IMR-90 (cell line): ENCODE measurements at regions not wholly inside any gene's neighbourhood (a gene's known extent, or its start where the extent isn't known, plus 50 kb on each side); places are given as distances from the start of the nearest gene placed in this dataset.

ENCODE experiments used
- ATAC-seq: fragments of 200-7000 bp; cut with Tn5 transposase; 2 replicates; pipeline ENCODE4 v1.9.1; 2020; ENCODE audit warnings: low read depth, mild to moderate bottlenecking, moderate library complexity
- BruUV-seq: library from RNA; stranded (reverse); fragments of 400-500 nt; replicated peaks from 2 replicates; lab custom pipeline; 2021; lab: Mats Ljungman, UMichigan
- CTCF ChIA-PET: fragments of 300-600 bp; formaldehyde crosslinking; extraction: SDS; loops from one replicate; lab custom pipeline; 2021; ENCODE audit warnings: antibody characterized with exemption; lab: Yijun Ruan, JAX
- POLR2A ChIA-PET: fragments of 300-600 bp; sonication (Branson Sonifier 250); formaldehyde crosslinking; loops from one replicate; lab custom pipeline; 2022; ENCODE audit warnings: antibody characterized with exemption; ENCODE audit not compliant: unreplicated experiment; lab: Charles Lee
- DNase-seq: peaks from one replicate; pipeline ENCODE4 v3.0.0; 2013
- H2AFZ ChIP-seq: replicated peaks from 2 replicates; pipeline ENCODE3; 2013; ENCODE audit warnings: low read length, mild to moderate bottlenecking; ENCODE audit not compliant: poor library complexity
- H2AK5ac ChIP-seq: 2 replicates; pipeline ENCODE4 v1.6.1; 2013; ENCODE audit warnings: low read depth, low read length, inconsistent platforms
- H2AK9ac ChIP-seq: replicated peaks from 2 replicates; pipeline ENCODE3; 2013; ENCODE audit warnings: mild to moderate bottlenecking, low read depth, low read length, moderate library complexity; ENCODE audit not compliant: poor library complexity
- H2BK120ac ChIP-seq: 2 replicates; pipeline ENCODE4 v1.6.1; 2013; ENCODE audit warnings: low read depth, low read length, inconsistent platforms
- H2BK15ac ChIP-seq: 3 replicates; pipeline ENCODE4 v1.6.1; 2013; ENCODE audit warnings: low read depth, low read length, inconsistent platforms
- H2BK20ac ChIP-seq: 2 replicates; pipeline ENCODE4 v1.6.1; 2013; ENCODE audit warnings: low read depth, mild to moderate bottlenecking, inconsistent platforms, low read length, moderate library complexity
- H2BK5ac ChIP-seq: 2 replicates; pipeline ENCODE4 v1.6.1; 2013; ENCODE audit warnings: mild to moderate bottlenecking, low read depth, low read length, inconsistent platforms; ENCODE audit not compliant: poor library complexity, severe bottlenecking
- H3K14ac ChIP-seq: replicated peaks from 2 replicates; pipeline ENCODE4 v1.6.1; 2013; ENCODE audit warnings: low read depth, low read length, inconsistent platforms
- H3K18ac ChIP-seq: 2 replicates; pipeline ENCODE4 v1.6.1; 2013; ENCODE audit warnings: low read depth, low read length, control low read depth
- H3K23ac ChIP-seq: 2 replicates; pipeline ENCODE4 v1.6.1; 2013; ENCODE audit warnings: low read depth, low read length, inconsistent platforms
- H3K27ac ChIP-seq: 2 replicates; pipeline ENCODE4 v1.5.1; 2013; ENCODE audit warnings: mild to moderate bottlenecking, control low read depth, low read length; ENCODE audit not compliant: insufficient read depth
- H3K27me3 ChIP-seq: 2 replicates; pipeline ENCODE4 v1.6.1; 2013; ENCODE audit warnings: low read length; ENCODE audit not compliant: control insufficient read depth, insufficient read depth
- H3K36me3 ChIP-seq: 2 replicates; pipeline ENCODE4 v1.6.1; 2013; ENCODE audit warnings: low read length, mixed read lengths; ENCODE audit not compliant: control insufficient read depth, insufficient read depth
- H3K4ac ChIP-seq: 2 replicates; pipeline ENCODE4 v1.6.1; 2013; ENCODE audit warnings: low read depth, low read length, inconsistent platforms
- H3K4me1 ChIP-seq: 2 replicates; pipeline ENCODE4 v1.6.1; 2013; ENCODE audit warnings: low read length, mixed read lengths; ENCODE audit not compliant: control insufficient read depth, insufficient read depth
- H3K4me2 ChIP-seq: 2 replicates; pipeline ENCODE4 v1.6.1; 2013; ENCODE audit warnings: low read depth, mild to moderate bottlenecking, control low read depth, low read length, moderate library complexity
- H3K4me3 ChIP-seq: 2 replicates; pipeline ENCODE4 v1.5.1; 2013; ENCODE audit warnings: low read depth, mild to moderate bottlenecking, control low read depth, low read length, moderate library complexity; ENCODE audit not compliant: insufficient read depth
- H3K56ac ChIP-seq: 2 replicates; pipeline ENCODE4 v1.6.1; 2013; ENCODE audit warnings: low read length, inconsistent platforms; ENCODE audit not compliant: insufficient read depth; ENCODE audit errors: extremely low read depth
- H3K79me1 ChIP-seq, 2 experiments: 2 replicates each; pipeline ENCODE4 v1.6.1; 2013; ENCODE audit warnings: low read length in 2 of 2, inconsistent platforms in 1 of 2, low read depth in 1 of 2
- H3K9ac ChIP-seq: 2 replicates; pipeline ENCODE4 v1.6.1; 2013; ENCODE audit warnings: low read depth, low read length, control low read depth
- H3K9me1 ChIP-seq: 2 replicates; pipeline ENCODE4 v1.6.1; 2013; ENCODE audit warnings: low read length, inconsistent platforms; ENCODE audit not compliant: insufficient read depth
- H3K9me3 ChIP-seq: 2 replicates; pipeline ENCODE4 v1.6.1; 2013; ENCODE audit warnings: low read length; ENCODE audit not compliant: control insufficient read depth, insufficient read depth
- H4K20me1 ChIP-seq: 2 replicates; pipeline ENCODE4 v1.6.1; 2013; ENCODE audit warnings: low read length, inconsistent platforms; ENCODE audit not compliant: insufficient read depth
- H4K5ac ChIP-seq: 2 replicates; pipeline ENCODE4 v1.6.1; 2013; ENCODE audit warnings: mild to moderate bottlenecking, low read depth, low read length, control low read depth
- H4K8ac ChIP-seq, 2 experiments: 2 replicates each; pipeline ENCODE4 v1.6.1; 2013; ENCODE audit warnings: low read depth in 2 of 2, low read length in 2 of 2, control low read depth in 1 of 2, inconsistent platforms in 1 of 2
- H4K91ac ChIP-seq: 2 replicates; pipeline ENCODE4 v1.6.1; 2013; ENCODE audit warnings: low read depth, low read length, inconsistent platforms; ENCODE audit not compliant: insufficient read depth
- BHLHE40 ChIP-seq: fragments of 150-350 bp; IDR thresholded peaks from 2 replicates; pipeline ENCODE4 v1.6.1; 2016; ENCODE audit warnings: mild to moderate bottlenecking, low read depth, low read length
- FOS ChIP-seq: fragments of 150-350 bp; IDR thresholded peaks from 2 replicates; pipeline ENCODE4 v1.6.1; 2016; ENCODE audit warnings: low read depth, low read length
- MAFK ChIP-seq: IDR thresholded peaks from 2 replicates; pipeline ENCODE4 v1.6.1; 2012; ENCODE audit warnings: low read depth, low read length, improper control_type of control experiment
- MAZ ChIP-seq: IDR thresholded peaks from 2 replicates; pipeline ENCODE4 v1.6.1; 2012; ENCODE audit warnings: low read depth, mild to moderate bottlenecking, low read length, improper control_type of control experiment, moderate library complexity, borderline replicate concordance
- MXI1 ChIP-seq: IDR thresholded peaks from 2 replicates; pipeline ENCODE4 v1.6.1; 2012; ENCODE audit warnings: low read depth, mild to moderate bottlenecking, low read length, moderate library complexity, borderline replicate concordance
- NFE2L2 ChIP-seq: fragments of 150-350 bp; IDR thresholded peaks from 2 replicates; pipeline ENCODE4 v1.6.1; 2016; ENCODE audit warnings: low read depth, mild to moderate bottlenecking, low read length
- RAD21 ChIP-seq: IDR thresholded peaks from 2 replicates; pipeline ENCODE4 v1.6.1; 2012; ENCODE audit warnings: low read length, improper control_type of control experiment
- RCOR1 ChIP-seq: IDR thresholded peaks from 2 replicates; pipeline ENCODE4 v1.6.1; 2012; ENCODE audit warnings: mild to moderate bottlenecking, low read length, improper control_type of control experiment; ENCODE audit not compliant: insufficient replicate concordance
- WGBS, 2 experiments: methylation state at CpG; one replicate each; pipeline versions ENCODE4 v1.1.5 to v1.1.7; 2013; ENCODE audit warnings: missing lambda C conversion rate in 2 of 2; ENCODE audit not compliant: insufficient read length in 1 of 2; ENCODE audit errors: extremely low coverage in 2 of 2; 5-methylcytosine and 5-hydroxymethylcytosine counted together
- dilution Hi-C: fragments of 300-500 bp; cut with HindIII; formaldehyde crosslinking; loops from one replicate; pipeline ENCODE4 v1.14.3; 2018; ENCODE audit warnings: low sequenced_read_pairs; ENCODE audit not compliant: unreplicated experiment
- in situ Hi-C: fragments of 300-500 bp; cut with MboI; formaldehyde crosslinking; loops from 3 replicates; pipeline ENCODE4 v1.14.3; 2019; ENCODE audit warnings: low sequenced_read_pairs, inconsistent platforms, mixed read lengths
- intact Hi-C: fragments of 100-400 bp; cut with micrococcal nuclease; formaldehyde crosslinking; loops from 2 replicates; pipeline ENCODE4 v1.10.0; 2022
- TF ChIP-seq, protein P1 (sequence below): fragments of 150-350 bp; IDR thresholded peaks from 2 replicates; pipeline ENCODE4 v1.6.1; 2016; ENCODE audit warnings: low read depth, mild to moderate bottlenecking, low read length, moderate library complexity, borderline replicate concordance

DNA sequence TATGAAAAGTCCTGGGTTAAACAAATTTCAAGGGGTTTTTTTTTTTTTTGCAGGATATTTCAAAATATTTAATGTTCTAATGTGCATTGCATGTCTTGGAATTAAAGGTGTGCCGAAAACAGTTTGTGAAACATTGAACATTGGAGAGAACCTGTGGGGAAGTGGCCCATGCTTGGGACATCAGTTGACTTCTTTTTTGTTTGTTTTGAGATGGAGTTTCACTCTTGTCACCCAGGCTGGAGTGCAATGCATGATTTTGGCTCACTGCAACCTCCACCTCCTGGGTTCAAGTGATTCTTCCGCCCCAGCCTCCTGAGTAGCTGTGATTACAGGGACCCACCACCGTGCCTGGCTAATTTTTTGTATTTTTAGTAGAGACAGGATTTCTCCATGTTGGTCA is 71.0 kb upstream of the RAPH1 start:
- no peaks in the 10 kb centered on the region for H3K36me3 ChIP-seq
- no peak overlapping the region for H2BK20ac ChIP-seq
- H2AK5ac ChIP-seq, result no peak overlapping the region
- dilution Hi-C loops (no loop called here), intact Hi-C loops (no loop called here), in situ Hi-C loops (no loop called here)
- DNase-seq (no peak), ATAC-seq (no peak)
- no peak overlapping the region for H3K14ac ChIP-seq
- no peak overlapping the region for H3K18ac ChIP-seq
- no peaks in the 10 kb centered on the region for H4K20me1 ChIP-seq
- no peak overlapping the region for H4K5ac ChIP-seq
- H3K4me3 ChIP-seq, result no peak overlapping the region
- ChIA-PET POLR2A (no interaction called here), CTCF (interaction anchor here (0.5 to 0.6 kb wide), 2 partner anchors 207 to 428 kb away, joined by 4 to 5 read pairs; no protein-coding TSS in a partner anchor)
- WGBS, 2 experiments, result no CpG with 5 or more reads among the region's 3 CpGs
- H3K79me1 ChIP-seq, result no peaks in the 10 kb centered on the region
- H2BK120ac ChIP-seq, result no peak overlapping the region
- no peak overlapping the region for H3K23ac ChIP-seq
- H4K8ac ChIP-seq, result no peak overlapping the region
- H3K27me3 ChIP-seq, result no peaks in the 10 kb centered on the region
- H2BK15ac ChIP-seq, result no peak overlapping the region
- H3K4me1 ChIP-seq, result peaks cover 4% of the 10 kb centered on the region; the same call in 1 of the 2 replicates
- no peaks in the 10 kb centered on the region for H3K9me3 ChIP-seq
- no peaks in the 10 kb centered on the region for H3K9me1 ChIP-seq
- no peak overlapping the region for H2BK5ac ChIP-seq
- TF ChIP-seq FOS, result no peak
- no peak for TF ChIP-seq MAFK
- no peak for TF ChIP-seq BHLHE40
- no peak for TF ChIP-seq RCOR1
- TF ChIP-seq MXI1, result no peak
- no peak for TF ChIP-seq RAD21
- TF ChIP-seq NFE2L2, result no peak
- TF ChIP-seq, protein P1, sequence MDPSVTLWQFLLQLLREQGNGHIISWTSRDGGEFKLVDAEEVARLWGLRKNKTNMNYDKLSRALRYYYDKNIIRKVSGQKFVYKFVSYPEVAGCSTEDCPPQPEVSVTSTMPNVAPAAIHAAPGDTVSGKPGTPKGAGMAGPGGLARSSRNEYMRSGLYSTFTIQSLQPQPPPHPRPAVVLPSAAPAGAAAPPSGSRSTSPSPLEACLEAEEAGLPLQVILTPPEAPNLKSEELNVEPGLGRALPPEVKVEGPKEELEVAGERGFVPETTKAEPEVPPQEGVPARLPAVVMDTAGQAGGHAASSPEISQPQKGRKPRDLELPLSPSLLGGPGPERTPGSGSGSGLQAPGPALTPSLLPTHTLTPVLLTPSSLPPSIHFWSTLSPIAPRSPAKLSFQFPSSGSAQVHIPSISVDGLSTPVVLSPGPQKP, result no peak
- no peak for TF ChIP-seq MAZ
- no peak overlapping the region for H2AK9ac ChIP-seq
- no peak overlapping the region for H3K9ac ChIP-seq
- H4K91ac ChIP-seq, result no peak overlapping the region
- BruUV-seq, result no TSS peak
- no peak overlapping the region for H3K56ac ChIP-seq
- H3K4me2 ChIP-seq, result no peak overlapping the region
- H3K27ac ChIP-seq, result no peak overlapping the region
- H2AFZ ChIP-seq, result no peak overlapping the region
- no peak overlapping the region for H3K4ac ChIP-seq
